ENCODE measurements at regions not wholly inside any gene's neighbourhood (a gene's known extent, or its start where the extent isn't known, plus 50 kb on each side); places are given as distances from the start of the nearest gene placed in this dataset.

GRCh38 chr3:195015021-195015420 lies 255.9 kb downstream of the XXYLT1 start:
- H3K23me2 ChIP-seq (ENCODE audit: insufficient read length, low read depth, low read length, poor library complexity, severe bottlenecking), result no peaks in the 10 kb centered on the region
- H3K4me1 ChIP-seq (ENCODE audit: insufficient read depth, low read length), result no peaks in the 10 kb centered on the region
- H3K4me3 Mint-ChIP-seq, result no peak overlapping the region
- peaks cover 4% of the 10 kb centered on the region for H3K9me3 ChIP-seq (ENCODE audit: control insufficient read depth, low read depth, low read length)
- H3K4me2 ChIP-seq (ENCODE audit: insufficient read depth, insufficient read length, low read length), result no peak overlapping the region
- no peak overlapping the region for H3K14ac ChIP-seq (ENCODE audit: insufficient read depth, low read length)
- H3K9ac ChIP-seq (ENCODE audit: extremely low read depth, insufficient read length, low read length), result no peak overlapping the region
- H3K27ac Mint-ChIP-seq, result no peak overlapping the region
- no peak overlapping the region for H2BK12ac ChIP-seq (ENCODE audit: insufficient read length, low read depth, low read length)
- H3T11ph ChIP-seq (ENCODE audit: low read length), result no peak overlapping the region
- H3K36me3 Mint-ChIP-seq (ENCODE audit: insufficient read depth in 1 of 3, low read depth in 3 of 3), result peaks cover 0 to 13% (median 12%) of the 10 kb centered on the region in 3 experiments; a peak in 5 of 7 replicates
- no peak overlapping the region for H3K4ac ChIP-seq (ENCODE audit: low read depth, low read length)
- H3K23ac ChIP-seq (ENCODE audit: insufficient read length, low read depth, low read length), result no peak overlapping the region
- H3K79me2 ChIP-seq (ENCODE audit: insufficient read depth, low read length), result no peaks in the 10 kb centered on the region
- H4K20me1 ChIP-seq (ENCODE audit: control insufficient read depth, insufficient read depth, insufficient read length), result no peaks in the 10 kb centered on the region
- H3K27ac ChIP-seq (ENCODE audit: insufficient read length, low read depth, low read length), result no peak overlapping the region
- H3K79me1 ChIP-seq (ENCODE audit: insufficient read depth, low read depth, low read length, poor library complexity, severe bottlenecking), result no peaks in the 10 kb centered on the region
- H4K91ac ChIP-seq (ENCODE audit: insufficient read length, low read depth, low read length), result no peak overlapping the region
- H2AFZ ChIP-seq (ENCODE audit: low read length), result no peak overlapping the region
- H4K5ac ChIP-seq (ENCODE audit: insufficient read length, low read depth, low read length), result no peak overlapping the region
- no peak for TF ChIP-seq CTCF (conservative IDR thresholded peaks at IDR 0.05)
- no peaks in the 10 kb centered on the region for H3K27me3 ChIP-seq (ENCODE audit: insufficient read depth, low read length)
- peaks cover 6 to 14% of the 10 kb centered on the region in 2 experiments for H3K9me3 Mint-ChIP-seq
- H3K56ac ChIP-seq (ENCODE audit: insufficient read length, low read depth, low read length), result no peak overlapping the region
- peaks cover 10 to 11% of the 10 kb centered on the region in 2 experiments for H3K4me1 Mint-ChIP-seq
- no peak overlapping the region for H2BK120ac ChIP-seq (ENCODE audit: low read depth, low read length, poor library complexity, severe bottlenecking)
- H2BK20ac ChIP-seq (ENCODE audit: low read depth, low read length, poor library complexity, severe bottlenecking), result no peak overlapping the region
- no CpG with 5 or more reads among the region's 5 CpGs for WGBS (ENCODE audit: extremely low coverage, insufficient read length, low lambda C conversion rate)
- H2BK15ac ChIP-seq (ENCODE audit: low read depth, low read length), result no peak overlapping the region
- H4K8ac ChIP-seq (replicated peaks; ENCODE audit: insufficient read length, low read depth, low read length), result no peak overlapping the region
- H2BK5ac ChIP-seq (ENCODE audit: insufficient read length, low read length), result no peak overlapping the region
- peaks cover 21% of the 10 kb centered on the region; the same call in 1 of the 2 replicates for H3K27me3 Mint-ChIP-seq (ENCODE audit: low read depth)
- no peak overlapping the region for H3K18ac ChIP-seq (ENCODE audit: insufficient read length, low read depth, low read length)
- no peak overlapping the region for H2AK5ac ChIP-seq (ENCODE audit: insufficient read length, low read length)
- no peak for DNase-seq
